ENCODE measurements at regions not wholly inside any gene's neighbourhood (a gene's known extent, or its start where the extent isn't known, plus 50 kb on each side); places are given as distances from the start of the nearest gene placed in this dataset.
A peak's percentile ranks its signal among the peaks of the same experiment; 100 is the strongest.

DNA sequence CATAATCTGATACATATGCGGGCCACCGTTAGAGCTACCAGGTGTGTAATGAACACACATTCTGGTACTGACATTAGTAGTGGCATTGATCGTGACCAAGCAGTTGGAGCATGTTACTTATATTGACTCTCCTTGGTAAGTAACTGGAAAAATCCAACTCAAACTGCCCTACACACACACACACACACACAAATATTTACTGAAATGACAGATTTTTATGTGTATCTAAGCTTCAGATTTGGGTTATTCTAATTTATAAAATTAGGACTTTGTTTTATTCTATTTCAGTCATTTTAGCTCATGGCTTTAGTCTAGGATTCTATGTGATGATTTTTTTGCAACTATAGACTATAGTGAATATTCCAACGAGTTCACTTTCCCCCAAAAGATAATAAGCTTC lies 1280.2 kb upstream of the ACO1 start:
- TF ChIP-seq CTCF (IDR thresholded peaks at IDR 0.05; ENCODE audit: insufficient read depth, low read length) = no peak
- H3K4me3 ChIP-seq (ENCODE audit: low read depth, low read length) = no peak overlapping the region
- no peak for DNase-seq (ENCODE audit: low read depth)

DNA sequence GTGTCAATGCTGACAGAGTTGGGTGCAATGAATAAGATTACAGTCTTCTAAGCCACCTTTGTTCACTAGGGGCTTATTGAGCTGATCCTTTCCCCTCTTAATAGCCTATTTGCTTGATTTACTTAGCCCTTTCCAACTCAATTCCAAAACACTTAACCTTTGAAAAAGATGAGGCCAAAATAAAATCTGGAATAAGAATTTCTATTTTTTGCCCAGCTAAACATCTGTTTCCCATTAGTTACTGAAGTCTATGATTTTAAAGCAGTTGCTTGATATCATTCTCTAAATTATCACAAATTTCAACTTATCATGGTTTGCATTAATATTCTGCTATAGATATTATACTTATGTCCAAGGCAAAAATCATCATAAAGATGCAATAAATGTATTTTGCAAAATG lies 1272.0 kb upstream of the ACO1 start:
- no peak for TF ChIP-seq CTCF (IDR thresholded peaks at IDR 0.05; ENCODE audit: insufficient read depth, low read length)
- no peak for DNase-seq (ENCODE audit: low read depth)
- no peak overlapping the region for H3K4me3 ChIP-seq (ENCODE audit: low read depth, low read length)

- no peak overlapping the region for H3K4me3 ChIP-seq (ENCODE audit: low read depth, low read length)
- no peak for DNase-seq (ENCODE audit: low read depth)
- no peak for TF ChIP-seq CTCF (IDR thresholded peaks at IDR 0.05; ENCODE audit: insufficient read depth, low read length)
These were observed 1270.1 kb upstream of the ACO1 start for GRCh38 chr9:31114346-31114745.

- no peak overlapping the region for H3K4me3 ChIP-seq (ENCODE audit: low read depth, low read length)
- peak; percentile 60 for DNase-seq (ENCODE audit: low read depth)
- TF ChIP-seq CTCF (IDR thresholded peaks at IDR 0.05; ENCODE audit: insufficient read depth, low read length) = peak; percentile 59
These were observed 1264.5 kb upstream of the ACO1 start for GRCh38 chr9:31119890-31120454.

GRCh38 chr9:31124389-31124788 lies 1260.1 kb upstream of the ACO1 start:
- no peak for DNase-seq (ENCODE audit: low read depth)
- no peak for TF ChIP-seq CTCF (IDR thresholded peaks at IDR 0.05; ENCODE audit: insufficient read depth, low read length)
- no peak overlapping the region for H3K4me3 ChIP-seq (ENCODE audit: low read depth, low read length)

DNA sequence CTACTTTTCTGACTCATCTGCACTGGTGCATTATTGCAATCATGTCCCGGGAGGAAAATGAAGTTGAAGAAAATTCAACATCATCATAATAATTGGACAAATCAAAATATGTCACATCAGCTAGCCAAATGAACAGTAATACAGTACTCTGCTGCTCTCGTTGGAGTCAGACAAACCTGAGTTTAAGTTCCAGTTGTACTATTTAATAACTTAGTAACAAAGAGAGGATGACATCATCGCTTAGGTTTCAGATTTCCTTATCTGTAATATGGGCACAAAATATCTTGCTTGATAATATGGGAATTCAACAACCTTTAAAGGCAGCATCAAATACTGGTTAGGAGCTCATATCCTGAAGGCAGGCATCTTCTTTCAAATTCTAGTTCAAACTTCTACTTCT lies 1248.9 kb upstream of the ACO1 start:
- no peak overlapping the region for H3K4me3 ChIP-seq (ENCODE audit: low read depth, low read length)
- TF ChIP-seq CTCF (IDR thresholded peaks at IDR 0.05; ENCODE audit: insufficient read depth, low read length) = no peak
- peak; percentile 36 for DNase-seq (ENCODE audit: low read depth)

DNA sequence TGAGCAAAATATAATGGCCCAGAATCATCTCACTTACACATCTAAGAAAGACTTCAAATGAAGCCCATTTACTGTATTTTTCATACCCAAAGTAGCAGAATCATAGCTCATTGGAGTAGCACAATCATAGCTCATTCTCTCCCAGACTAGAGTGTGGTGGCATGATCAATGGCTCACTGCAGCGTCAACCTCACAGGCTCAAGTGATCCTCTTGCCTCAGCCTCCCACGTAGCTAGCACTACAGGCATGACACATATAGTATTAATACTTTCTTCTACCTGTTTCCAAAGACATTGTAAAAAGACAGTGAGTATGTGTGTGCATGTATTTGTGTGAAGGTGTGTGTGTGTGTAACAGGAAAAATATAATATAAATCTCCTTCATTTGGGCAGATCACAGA lies 1247.9 kb upstream of the ACO1 start:
- TF ChIP-seq CTCF (IDR thresholded peaks at IDR 0.05; ENCODE audit: insufficient read depth, low read length) = no peak

More for the DNA sequence above, 1247.9 kb upstream of the ACO1 start:
- no peak for DNase-seq (ENCODE audit: low read depth)
- no peak overlapping the region for H3K4me3 ChIP-seq (ENCODE audit: low read depth, low read length)
